ENCODE measurements at regions not wholly inside any gene's neighbourhood (a gene's known extent, or its start where the extent isn't known, plus 50 kb on each side); places are given as distances from the start of the nearest gene placed in this dataset.
"Not testable (repeated sequence)": the region's sequence is repeated elsewhere in the genome, so short reads cannot be mapped to it uniquely, and the experiment has no call there.

DNA sequence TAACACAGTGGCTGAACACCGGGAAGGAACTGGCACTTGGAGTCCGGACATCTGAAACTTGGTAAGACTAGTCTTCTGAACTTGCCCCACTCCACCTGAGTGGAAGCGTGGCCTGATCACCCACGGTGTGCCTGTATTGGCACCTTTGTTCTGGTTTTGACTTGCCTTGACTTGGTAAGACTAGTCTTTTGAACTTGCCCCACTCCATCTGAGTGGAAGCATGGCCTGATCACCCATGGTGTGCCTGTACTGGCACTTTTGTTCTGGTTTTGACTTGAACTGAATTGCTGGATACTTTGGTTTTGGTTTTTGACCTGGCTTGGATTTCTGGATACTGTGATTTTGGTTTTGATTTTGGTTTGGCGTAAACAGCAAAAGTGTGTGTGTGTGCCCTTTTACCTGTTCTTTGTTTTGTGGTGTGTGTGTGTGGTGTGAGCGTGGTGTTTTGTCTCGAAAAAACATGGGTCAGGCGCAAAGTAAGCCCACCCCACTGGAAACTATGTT is 84.1 kb upstream of the ADGRA3 start:
- intact Hi-C loops (cut with micrococcal nuclease; ENCODE audit: unreplicated experiment); CTCF ChIA-PET: not testable (repeated sequence)

DNA sequence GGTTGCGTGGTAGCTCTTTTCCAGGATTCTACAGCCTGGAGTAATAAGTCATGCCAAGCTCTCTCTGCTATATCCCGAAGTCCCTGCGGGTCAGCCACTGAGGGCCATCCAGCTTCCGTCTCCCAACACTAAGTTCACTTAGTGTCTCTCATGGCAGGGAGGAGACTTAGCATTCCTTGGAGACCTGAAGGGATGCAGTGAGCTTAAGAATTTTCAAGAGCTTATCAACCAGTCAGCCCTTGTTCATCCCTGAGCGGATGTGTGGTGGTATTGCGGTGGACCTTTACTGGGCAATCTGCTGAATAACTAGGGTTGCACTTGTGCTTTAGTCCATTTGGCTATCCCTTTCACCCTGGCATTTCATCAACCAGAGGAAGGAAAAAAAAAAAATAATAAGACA is 85.8 kb upstream of the ADGRA3 start:
- DNase-seq (ENCODE audit: low spot score); H3K27ac ChIP-seq (ENCODE audit: low read depth, low read length, poor library complexity, severe bottlenecking); CTCF ChIA-PET; POLR2A ChIA-PET (ENCODE audit: low non-redundant PET); H3K27me3 ChIP-seq (replicated peaks; ENCODE audit: insufficient read depth, low read depth, low read length, poor library complexity); BruUV-seq (replicated peaks); H3K4me1 ChIP-seq (ENCODE audit: insufficient read depth, low read length, poor library complexity, severe bottlenecking); H3K4me3 ChIP-seq (ENCODE audit: low read depth, low read length, poor library complexity, severe bottlenecking); H3K36me3 ChIP-seq (ENCODE audit: insufficient read depth, low read length, poor library complexity, severe bottlenecking); intact Hi-C loops (cut with micrococcal nuclease; ENCODE audit: unreplicated experiment); H3K9me3 ChIP-seq (ENCODE audit: low read depth, low read length, poor library complexity, severe bottlenecking): not testable (repeated sequence)

More for the DNA sequence above, 84.1 kb upstream of the ADGRA3 start:
- H3K27ac ChIP-seq (ENCODE audit: low read depth, low read length, poor library complexity, severe bottlenecking); DNase-seq (ENCODE audit: low spot score); H3K36me3 ChIP-seq (ENCODE audit: insufficient read depth, low read length, poor library complexity, severe bottlenecking); BruUV-seq (replicated peaks); H3K27me3 ChIP-seq (replicated peaks; ENCODE audit: insufficient read depth, low read depth, low read length, poor library complexity); H3K4me3 ChIP-seq (ENCODE audit: low read depth, low read length, poor library complexity, severe bottlenecking); H3K9me3 ChIP-seq (ENCODE audit: low read depth, low read length, poor library complexity, severe bottlenecking); POLR2A ChIA-PET (ENCODE audit: low non-redundant PET); H3K4me1 ChIP-seq (ENCODE audit: insufficient read depth, low read length, poor library complexity, severe bottlenecking): not testable (repeated sequence)

DNA sequence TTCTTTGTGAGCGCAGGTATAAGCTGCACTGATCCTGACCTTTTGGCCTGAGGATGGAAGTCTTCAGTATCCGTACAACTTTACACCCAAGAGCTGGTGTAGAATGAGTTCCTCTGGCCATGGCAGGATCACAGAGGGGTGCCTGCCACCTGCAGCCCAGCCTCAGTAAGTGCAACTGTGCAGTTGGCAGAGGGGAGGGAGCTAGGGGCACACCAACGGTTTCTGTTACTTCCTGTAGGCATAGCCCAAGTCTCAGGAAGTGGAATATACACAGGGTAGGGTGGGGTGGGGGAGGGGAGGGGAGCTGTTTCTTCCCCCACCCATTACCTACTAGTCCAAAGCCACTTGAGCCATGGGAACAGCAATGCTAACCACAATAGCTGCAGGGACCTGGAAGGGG is 85.4 kb upstream of the GBA3 start:
- Histone ChIP-seq H3K27me3 (replicated peaks; ENCODE audit: insufficient read depth, low read depth, low read length, poor library complexity) (no peaks in the 10 kb centered on the region), H3K9me3 (ENCODE audit: low read depth, low read length, poor library complexity, severe bottlenecking) (no peaks in the 10 kb centered on the region), H3K4me3 (ENCODE audit: low read depth, low read length, poor library complexity, severe bottlenecking) (no peak overlapping the region), H3K27ac (ENCODE audit: low read depth, low read length, poor library complexity, severe bottlenecking) (no peak overlapping the region), H3K36me3 (ENCODE audit: insufficient read depth, low read length, poor library complexity, severe bottlenecking) (no peaks in the 10 kb centered on the region), H3K4me1 (ENCODE audit: insufficient read depth, low read length, poor library complexity, severe bottlenecking) (no peaks in the 10 kb centered on the region)
- ChIA-PET POLR2A (ENCODE audit: low non-redundant PET) (interaction anchor here (0.7 kb wide), 1 partner anchor 280 kb away, joined by 3 read pairs; no protein-coding TSS in a partner anchor), CTCF (interaction anchor here (0.5 to 0.6 kb wide), 2 partner anchors 218 to 280 kb away, joined by 3 to 5 read pairs; no protein-coding TSS in a partner anchor)
- no TSS peak for BruUV-seq (replicated peaks)
- TF ChIP-seq, protein P1, sequence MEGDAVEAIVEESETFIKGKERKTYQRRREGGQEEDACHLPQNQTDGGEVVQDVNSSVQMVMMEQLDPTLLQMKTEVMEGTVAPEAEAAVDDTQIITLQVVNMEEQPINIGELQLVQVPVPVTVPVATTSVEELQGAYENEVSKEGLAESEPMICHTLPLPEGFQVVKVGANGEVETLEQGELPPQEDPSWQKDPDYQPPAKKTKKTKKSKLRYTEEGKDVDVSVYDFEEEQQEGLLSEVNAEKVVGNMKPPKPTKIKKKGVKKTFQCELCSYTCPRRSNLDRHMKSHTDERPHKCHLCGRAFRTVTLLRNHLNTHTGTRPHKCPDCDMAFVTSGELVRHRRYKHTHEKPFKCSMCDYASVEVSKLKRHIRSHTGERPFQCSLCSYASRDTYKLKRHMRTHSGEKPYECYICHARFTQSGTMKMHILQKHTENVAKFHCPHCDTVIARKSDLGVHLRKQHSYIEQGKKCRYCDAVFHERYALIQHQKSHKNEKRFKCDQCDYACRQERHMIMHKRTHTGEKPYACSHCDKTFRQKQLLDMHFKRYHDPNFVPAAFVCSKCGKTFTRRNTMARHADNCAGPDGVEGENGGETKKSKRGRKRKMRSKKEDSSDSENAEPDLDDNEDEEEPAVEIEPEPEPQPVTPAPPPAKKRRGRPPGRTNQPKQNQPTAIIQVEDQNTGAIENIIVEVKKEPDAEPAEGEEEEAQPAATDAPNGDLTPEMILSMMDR (conservative IDR thresholded peaks at IDR 0.05; ENCODE audit: low read depth, low read length), result peak; percentile 60
- TF ChIP-seq EZH2 (IDR thresholded peaks at IDR 0.05; ENCODE audit: borderline replicate concordance, low read depth, low read length, poor library complexity, severe bottlenecking), result no peak
- intact Hi-C loops (cut with micrococcal nuclease; ENCODE audit: unreplicated experiment), result loop anchor here (1.0 kb wide), 1 partner anchor 197 kb away; no protein-coding TSS in a partner anchor
- peak; percentile 60 for DNase-seq (ENCODE audit: low spot score)

DNA sequence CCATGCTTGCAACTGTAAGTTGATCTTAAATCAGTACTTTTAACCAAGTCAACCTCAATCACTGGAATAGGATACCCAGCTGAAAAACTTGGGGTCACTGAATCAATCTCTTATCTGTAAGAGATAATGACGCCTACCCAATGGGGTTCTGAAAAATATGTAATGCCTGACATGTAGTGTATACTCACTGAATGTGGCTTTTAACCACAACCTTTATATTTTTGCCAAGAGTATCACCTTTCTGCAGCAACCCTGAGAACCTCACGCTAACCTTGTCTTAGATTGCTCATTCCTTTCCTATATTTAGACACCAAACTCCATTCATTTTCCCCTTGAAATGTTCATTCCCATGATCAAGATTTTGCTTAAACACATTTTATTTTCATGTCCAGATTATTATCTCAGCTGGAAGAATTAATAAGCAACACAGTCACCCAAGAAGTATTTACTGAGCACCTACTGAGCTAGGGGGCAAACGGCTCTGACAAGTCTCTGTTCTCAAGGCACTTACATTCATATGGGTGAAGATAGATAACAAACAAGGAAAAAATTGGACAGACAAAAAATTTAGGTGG is 82.7 kb upstream of the GBA3 start:
- H3K27ac ChIP-seq (ENCODE audit: low read depth, low read length, poor library complexity, severe bottlenecking); BruUV-seq (replicated peaks); H3K36me3 ChIP-seq (ENCODE audit: insufficient read depth, low read length, poor library complexity, severe bottlenecking); CTCF ChIA-PET; intact Hi-C loops (cut with micrococcal nuclease; ENCODE audit: unreplicated experiment); DNase-seq (ENCODE audit: low spot score); H3K4me3 ChIP-seq (ENCODE audit: low read depth, low read length, poor library complexity, severe bottlenecking); H3K9me3 ChIP-seq (ENCODE audit: low read depth, low read length, poor library complexity, severe bottlenecking); H3K4me1 ChIP-seq (ENCODE audit: insufficient read depth, low read length, poor library complexity, severe bottlenecking); H3K27me3 ChIP-seq (replicated peaks; ENCODE audit: insufficient read depth, low read depth, low read length, poor library complexity); POLR2A ChIA-PET (ENCODE audit: low non-redundant PET): not testable (repeated sequence)
